ENCODE measurements at regions not wholly inside any gene's neighbourhood (a gene's known extent, or its start where the extent isn't known, plus 50 kb on each side); places are given as distances from the start of the nearest gene placed in this dataset.

DNA sequence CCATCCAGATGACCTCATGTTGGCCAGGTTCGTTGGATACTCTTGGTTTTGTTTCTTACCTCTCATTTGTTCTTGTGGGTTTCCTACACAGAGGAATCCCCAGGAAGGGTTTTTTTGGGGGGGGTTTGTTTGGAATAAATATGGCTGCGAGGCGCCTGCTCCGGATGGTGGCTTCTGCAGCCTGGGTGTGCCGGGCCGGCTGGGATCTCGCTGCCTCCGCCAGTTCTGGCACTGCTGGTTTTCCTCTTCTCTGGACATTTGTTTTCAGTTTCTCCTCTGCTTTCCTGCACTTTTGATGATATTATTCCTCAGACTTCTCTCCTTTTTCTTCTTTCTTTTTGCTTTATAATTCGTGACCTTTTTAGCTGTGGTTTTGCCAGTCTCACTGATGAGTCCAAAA is 187.4 kb downstream of the OR4M2 start:
- no peak for TF ChIP-seq SPI1 (IDR thresholded peaks at IDR 0.05; ENCODE audit: borderline replicate concordance, low read depth)
- no peak for TF ChIP-seq POLR2AphosphoS5 (IDR thresholded peaks at IDR 0.05; ENCODE audit: low read depth)
- TF ChIP-seq, protein P1, sequence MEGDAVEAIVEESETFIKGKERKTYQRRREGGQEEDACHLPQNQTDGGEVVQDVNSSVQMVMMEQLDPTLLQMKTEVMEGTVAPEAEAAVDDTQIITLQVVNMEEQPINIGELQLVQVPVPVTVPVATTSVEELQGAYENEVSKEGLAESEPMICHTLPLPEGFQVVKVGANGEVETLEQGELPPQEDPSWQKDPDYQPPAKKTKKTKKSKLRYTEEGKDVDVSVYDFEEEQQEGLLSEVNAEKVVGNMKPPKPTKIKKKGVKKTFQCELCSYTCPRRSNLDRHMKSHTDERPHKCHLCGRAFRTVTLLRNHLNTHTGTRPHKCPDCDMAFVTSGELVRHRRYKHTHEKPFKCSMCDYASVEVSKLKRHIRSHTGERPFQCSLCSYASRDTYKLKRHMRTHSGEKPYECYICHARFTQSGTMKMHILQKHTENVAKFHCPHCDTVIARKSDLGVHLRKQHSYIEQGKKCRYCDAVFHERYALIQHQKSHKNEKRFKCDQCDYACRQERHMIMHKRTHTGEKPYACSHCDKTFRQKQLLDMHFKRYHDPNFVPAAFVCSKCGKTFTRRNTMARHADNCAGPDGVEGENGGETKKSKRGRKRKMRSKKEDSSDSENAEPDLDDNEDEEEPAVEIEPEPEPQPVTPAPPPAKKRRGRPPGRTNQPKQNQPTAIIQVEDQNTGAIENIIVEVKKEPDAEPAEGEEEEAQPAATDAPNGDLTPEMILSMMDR (IDR thresholded peaks at IDR 0.05; ENCODE audit: insufficient read depth, low read length) = no peak
